Activated CD4-positive, alpha-beta T cell treated with anti-CD3 and anti-CD28 coated beads, Interleukin-10, Interleukin-2, amounts not matched to agents 100 ng/mL and 50 ng/mL, durations not matched to agents 16 hours and 8 hours (primary cell): ENCODE measurements at regions not wholly inside any gene's neighbourhood (a gene's known extent, or its start where the extent isn't known, plus 50 kb on each side); places are given as distances from the start of the nearest gene placed in this dataset.
A peak's percentile ranks its signal among the peaks of the same experiment; 100 is the strongest.
"Not testable (repeated sequence)": the region's sequence is repeated elsewhere in the genome, so short reads cannot be mapped to it uniquely, and the experiment has no call there.

Experiments
- DNase-seq: peaks from one replicate; pipeline ENCODE4 v3.0.0-alpha.2; 2020

GRCh38 chr21:17387030-17387617 lies 125.7 kb upstream of the CXADR start:
- DNase-seq: peak; percentile 72

- no peak for DNase-seq
Measured at GRCh38 chr21:17388226-17388625, 124.6 kb upstream of the CXADR start.

- no peak for DNase-seq
Measured at GRCh38 chr21:17389311-17389710, 123.5 kb upstream of the CXADR start.

DNA sequence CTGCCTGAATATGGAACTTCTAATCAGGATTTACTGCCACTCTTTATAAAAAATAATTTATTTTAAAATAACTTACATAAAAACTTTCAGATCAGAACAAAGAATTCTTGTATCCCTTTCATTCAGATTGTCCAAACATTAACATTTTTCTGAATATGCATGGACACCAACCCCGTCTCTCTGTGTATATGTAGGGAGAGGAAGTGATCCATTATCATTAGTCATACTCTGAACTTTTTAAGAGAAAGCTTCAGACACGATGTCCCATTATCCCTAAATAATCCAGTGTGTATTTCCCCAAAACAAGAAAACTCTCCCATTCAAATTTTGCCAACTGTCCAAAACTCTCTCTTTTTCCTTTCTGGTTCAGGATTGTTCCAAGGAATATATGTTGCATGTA lies 122.3 kb upstream of the CXADR start:
- no peak for DNase-seq

- no peak for DNase-seq
Measured at GRCh38 chr21:17391811-17392340, 121.0 kb upstream of the CXADR start.

- DNase-seq: no peak
Measured at GRCh38 chr21:17393413-17393812, 119.4 kb upstream of the CXADR start.

DNA sequence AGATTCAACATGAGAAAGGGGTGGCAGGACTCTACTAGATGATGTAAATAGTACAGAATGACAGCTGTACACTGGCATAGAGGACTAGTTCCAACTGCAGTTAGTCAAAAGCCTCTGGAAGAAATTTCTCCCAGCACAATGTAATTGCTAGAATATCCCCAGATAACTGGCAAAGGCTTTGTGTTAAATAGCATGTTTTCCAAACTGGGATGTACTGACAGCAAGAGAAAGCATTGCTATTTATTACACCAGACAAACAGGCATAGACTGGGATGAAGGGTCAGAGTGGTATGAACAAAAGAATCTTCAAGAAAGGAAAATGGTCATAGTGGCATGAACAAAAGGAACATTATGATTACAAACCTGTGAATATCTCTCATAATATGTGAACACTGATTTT lies 115.9 kb upstream of the CXADR start:
- DNase-seq: no peak

DNA sequence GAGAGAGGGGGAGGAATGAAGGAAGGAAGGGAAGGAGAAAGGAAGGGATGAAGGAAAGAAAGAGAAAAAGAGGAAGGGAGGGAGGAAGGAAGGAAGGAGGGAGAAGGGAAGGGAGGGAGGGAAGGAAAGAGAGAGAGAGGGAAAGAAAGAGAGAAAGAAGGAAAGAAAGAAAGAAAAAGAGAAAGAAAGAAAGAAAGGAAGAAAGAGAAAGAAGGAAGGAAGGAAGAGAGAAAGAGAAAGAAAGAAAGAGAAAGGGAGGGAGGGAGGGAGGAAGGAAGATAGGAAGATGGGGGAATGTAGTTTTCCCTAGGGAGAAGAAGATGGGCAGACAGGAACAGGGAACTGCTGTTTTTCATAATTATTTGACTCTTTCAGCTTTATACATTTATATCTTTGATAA lies 115.1 kb upstream of the CXADR start:
- DNase-seq: no peak

DNA sequence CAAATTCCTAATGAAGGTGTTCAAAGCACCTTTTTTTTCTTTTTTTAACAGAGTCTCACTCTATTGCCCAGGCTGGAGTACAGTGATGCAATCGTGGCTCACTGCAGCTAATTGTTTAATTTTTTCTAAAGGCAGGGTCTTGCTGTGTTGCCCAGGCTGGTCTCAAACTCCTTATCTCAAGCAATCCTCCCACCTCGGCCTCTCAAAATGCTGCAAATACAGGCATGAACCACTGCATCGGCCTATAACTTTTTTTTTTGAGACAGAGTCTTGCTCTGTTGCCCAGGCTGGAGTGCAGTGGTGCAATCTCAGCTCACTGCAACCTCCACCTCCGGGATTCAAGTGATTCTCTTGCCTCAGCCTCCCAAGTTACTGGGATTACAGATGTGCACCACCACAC lies 113.9 kb upstream of the CXADR start:
- not testable (repeated sequence) for DNase-seq

DNA sequence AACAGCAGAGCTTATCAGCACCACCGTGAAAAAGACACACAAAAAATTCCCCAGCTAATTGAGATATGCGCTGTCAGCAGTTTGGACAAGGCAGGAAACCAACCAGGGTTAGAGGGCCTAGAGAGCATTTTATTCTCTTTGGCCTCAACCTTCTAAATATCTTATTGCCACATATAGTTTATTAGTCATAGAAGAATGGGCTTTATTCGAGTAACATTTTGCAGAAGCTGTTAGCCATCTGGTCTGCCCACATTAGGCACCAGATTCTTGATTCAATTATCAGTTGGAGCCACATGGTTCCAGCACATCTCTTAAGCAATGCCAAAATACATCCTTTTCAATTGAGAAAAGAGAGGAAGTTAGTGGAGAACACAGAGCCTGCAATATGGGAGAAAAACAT lies 109.9 kb upstream of the CXADR start:
- no peak for DNase-seq

DNA sequence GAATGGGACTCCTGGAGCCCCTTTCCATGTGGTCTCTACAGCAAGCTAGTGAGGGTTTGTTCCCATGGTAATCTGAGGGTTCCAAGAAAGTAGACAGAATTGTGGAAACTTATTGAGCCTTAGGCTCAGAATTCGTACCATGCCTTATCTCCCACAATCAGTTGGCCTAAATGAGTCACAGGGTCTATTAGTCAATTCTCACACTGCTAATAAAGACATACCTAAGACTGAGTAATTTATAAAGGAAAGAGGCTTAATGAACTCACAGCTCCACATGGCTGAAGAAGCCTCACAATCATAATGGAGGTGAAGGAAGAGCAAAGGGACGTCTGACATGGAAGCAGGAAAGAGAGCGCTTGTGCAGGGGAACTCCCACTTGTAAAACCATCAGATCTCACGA lies 106.6 kb upstream of the CXADR start:
- DNase-seq: peak; percentile 23

DNA sequence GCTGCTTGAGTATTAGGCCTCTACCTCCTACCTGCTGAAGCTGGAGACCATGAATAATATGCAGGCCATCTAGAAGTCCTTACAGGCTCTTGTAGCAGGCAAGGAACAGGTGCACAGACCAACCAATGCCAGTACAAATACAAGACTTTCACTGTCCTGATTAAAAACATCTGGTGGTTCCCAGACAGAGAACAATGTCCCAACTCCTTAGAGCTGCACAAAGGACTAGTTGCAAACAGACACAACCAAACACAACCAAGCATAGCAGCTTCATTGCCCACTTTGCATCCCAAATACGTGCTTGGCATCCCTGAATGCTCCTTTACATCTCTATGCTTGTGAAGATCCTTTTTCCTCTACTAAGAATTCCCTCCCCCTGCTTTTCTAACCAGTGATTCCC lies 98.1 kb upstream of the CXADR start:
- no peak for DNase-seq

DNA sequence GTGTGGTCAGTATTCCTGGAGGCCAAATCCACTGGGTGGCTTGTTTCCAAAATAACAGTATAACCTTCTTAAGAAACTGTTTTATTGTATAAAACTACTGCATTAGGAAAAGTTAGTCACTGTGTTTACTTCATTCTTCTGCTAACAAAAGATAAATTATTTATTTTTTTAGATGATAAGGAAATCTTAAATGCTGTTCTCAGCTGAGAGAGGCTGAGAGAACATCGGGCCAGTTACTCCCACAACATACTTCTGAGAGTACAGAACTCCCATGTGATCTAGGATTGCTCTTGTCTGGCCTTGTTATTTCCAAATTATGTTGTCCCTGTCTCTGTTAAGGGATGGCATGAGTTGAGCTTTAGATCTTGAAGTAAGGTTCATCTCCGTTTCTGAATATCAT lies 96.7 kb upstream of the CXADR start:
- no peak for DNase-seq

DNA sequence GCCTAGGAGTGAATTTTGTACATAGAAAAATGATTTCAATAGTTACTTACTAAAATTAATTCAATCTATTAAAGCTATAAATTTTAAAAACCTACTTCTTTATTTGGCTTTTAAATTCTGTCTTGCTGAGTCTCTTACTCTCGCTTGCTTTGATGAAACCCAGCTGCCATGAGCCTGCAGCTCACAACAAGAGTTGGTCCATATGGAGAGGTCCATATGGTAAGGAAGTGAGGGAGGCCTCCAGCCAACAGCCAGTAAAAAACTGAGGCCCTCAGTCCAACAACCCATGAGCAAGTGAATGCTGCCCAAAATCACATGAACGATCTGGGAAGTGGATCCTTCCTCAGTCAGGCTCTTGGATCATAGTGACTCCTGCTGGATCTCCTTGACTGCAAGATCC lies 89.9 kb upstream of the CXADR start:
- DNase-seq: no peak

- DNase-seq: no peak
Measured at GRCh38 chr21:17427157-17427556, 85.7 kb upstream of the CXADR start.

DNA sequence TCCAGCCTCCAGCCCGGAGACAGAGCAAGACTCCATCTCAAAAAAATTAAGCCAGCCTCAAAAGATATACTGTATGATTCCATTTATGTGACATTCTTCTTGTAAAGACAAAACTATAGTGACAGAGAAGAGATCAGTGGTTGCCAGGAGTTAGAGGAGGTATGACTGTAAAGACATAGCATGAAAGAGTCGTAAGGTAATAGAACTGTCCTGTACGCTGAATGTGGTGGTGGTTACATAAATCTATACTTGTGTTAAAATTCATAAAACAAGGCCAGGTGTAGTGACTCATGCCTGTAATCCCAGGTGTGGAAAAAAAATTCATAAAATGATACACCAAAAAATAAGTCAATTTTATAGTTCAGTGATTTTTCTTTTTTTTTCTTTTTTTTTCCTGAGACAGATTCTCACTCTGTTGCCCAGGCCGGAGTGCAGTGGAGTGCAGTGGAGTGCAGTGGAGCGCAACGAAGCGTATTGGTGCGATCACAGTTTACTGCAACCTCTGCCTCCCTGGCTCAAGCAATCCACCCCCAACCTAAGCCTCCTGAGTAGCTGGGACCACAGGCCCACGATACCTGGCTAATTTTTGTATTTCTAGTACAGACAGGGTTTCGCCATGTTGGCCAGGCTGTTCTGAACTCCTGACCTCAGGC lies 84.9 kb upstream of the CXADR start:
- no peak for DNase-seq

DNA sequence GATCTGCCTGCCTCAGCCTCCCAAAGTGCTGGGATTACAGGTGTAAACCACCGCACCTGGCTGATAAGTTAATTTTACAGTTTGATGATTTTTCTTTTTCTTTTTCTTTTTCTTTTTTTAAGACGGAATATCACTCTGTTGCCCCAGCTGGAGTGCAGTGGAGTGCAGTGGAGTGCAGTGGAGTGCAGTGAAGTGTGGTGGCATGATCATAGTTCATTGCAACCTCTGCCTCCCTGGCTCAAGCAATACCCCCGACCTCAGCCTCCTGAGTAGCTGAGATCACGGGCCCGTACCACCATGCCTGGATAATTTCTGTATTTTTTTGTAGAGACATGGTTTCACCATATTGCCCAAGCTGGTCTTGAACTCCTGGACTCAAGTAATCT lies 84.4 kb upstream of the CXADR start:
- no peak for DNase-seq

- no peak for DNase-seq
Measured at GRCh38 chr21:17428980-17429379, 83.9 kb upstream of the CXADR start.

GRCh38 chr21:17429936-17430335 lies 82.9 kb upstream of the CXADR start:
- no peak for DNase-seq

DNA sequence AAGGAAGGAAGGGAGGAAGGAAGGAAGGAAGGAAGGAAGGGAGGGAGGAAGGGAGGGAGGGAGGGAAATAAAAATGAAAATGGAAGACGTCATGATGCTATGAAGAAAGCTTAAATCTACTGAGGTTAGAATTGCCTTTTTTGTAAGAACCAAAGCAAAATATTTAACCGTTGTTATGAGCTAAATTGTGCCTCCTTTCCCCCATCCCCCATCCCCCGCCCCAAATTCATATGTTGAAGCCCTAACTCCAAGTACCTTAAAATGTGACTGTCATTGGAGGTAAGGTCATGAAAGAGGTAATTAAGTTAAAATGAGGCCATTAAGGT lies 80.1 kb upstream of the CXADR start:
- no peak for DNase-seq

- DNase-seq: no peak
Measured at GRCh38 chr21:17433730-17434129, 79.1 kb upstream of the CXADR start.

DNA sequence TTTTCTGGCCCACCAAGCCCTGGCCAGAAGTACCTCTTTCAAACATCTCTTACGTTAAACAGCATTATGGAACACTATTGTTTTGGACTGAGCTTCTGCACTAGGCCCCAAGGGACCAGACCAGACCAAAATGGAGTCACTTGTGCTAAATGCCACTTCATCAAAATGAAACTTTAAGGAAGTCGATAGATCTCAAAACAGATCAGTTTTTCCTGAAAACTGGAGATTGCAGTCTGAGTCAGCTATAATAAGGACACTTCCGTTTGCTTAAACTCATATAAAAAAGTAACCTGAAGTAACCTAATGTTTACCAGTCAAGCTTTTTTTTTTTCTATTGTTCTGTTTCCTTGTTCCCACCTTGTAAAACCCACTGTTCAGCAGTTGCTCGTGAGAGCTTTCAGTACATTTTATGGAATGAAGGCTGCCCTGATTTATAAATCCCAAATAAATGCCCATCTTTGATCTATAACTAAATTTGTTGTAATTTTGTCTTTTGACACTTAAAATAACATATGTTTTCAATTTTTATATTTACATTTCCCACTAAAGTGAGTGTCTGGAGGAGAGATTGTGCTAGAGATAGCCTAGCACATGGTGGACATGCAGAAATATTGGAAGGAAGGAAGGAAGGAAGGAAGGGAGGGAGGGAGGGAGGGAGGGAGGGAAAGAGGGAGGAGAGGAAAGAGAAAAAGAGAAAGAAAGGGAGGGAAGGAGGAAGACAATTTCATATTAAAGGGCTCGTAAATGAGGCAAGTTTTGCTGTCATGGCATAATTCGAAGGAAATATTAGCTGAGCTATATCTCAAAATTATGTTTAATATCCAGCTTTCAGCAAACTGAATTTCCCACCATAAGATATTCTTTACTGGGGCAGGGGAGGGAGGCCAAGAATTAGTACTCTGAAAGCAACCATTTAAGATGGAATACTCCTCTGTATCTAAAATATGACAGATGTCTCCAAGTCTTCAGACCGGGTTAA lies 77.0 kb upstream of the CXADR start:
- no peak for DNase-seq

- no peak for DNase-seq
Measured at GRCh38 chr21:17436626-17437111, 76.2 kb upstream of the CXADR start.

DNA sequence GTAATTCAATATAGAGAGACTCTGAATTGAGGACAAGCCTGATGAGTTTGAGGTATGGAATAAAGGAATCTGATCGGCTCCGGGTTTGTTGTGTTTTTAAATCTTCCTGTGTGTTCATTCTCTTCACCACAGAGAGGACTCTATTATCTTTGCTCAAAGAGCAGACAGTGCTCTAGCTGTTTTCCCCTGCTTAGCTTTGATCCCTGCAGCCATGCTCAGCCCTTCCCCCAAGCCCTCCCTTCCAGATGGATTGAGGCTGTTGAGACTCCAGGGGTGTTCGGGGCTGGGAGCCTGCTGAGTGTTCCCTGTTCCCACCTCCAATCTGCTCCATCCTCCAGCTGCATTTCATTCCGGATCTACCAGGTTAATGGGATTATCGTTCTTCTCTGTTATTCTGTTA lies 74.2 kb upstream of the CXADR start:
- DNase-seq: no peak
